ENCODE measurements at regions not wholly inside any gene's neighbourhood (a gene's known extent, or its start where the extent isn't known, plus 50 kb on each side); places are given as distances from the start of the nearest gene placed in this dataset.
"Not testable (repeated sequence)": the region's sequence is repeated elsewhere in the genome, so short reads cannot be mapped to it uniquely, and the experiment has no call there.

GRCh38 chr13:68645814-68646213 lies 1415.7 kb upstream of the PCDH9 start:
- no peak for DNase-seq (ENCODE audit: low spot score)

- no peak for DNase-seq (ENCODE audit: low spot score)
These were observed 1414.5 kb upstream of the PCDH9 start for GRCh38 chr13:68644611-68645010.

GRCh38 chr13:68636784-68637183 lies 1406.6 kb upstream of the PCDH9 start:
- DNase-seq (ENCODE audit: low spot score), result no peak

DNA sequence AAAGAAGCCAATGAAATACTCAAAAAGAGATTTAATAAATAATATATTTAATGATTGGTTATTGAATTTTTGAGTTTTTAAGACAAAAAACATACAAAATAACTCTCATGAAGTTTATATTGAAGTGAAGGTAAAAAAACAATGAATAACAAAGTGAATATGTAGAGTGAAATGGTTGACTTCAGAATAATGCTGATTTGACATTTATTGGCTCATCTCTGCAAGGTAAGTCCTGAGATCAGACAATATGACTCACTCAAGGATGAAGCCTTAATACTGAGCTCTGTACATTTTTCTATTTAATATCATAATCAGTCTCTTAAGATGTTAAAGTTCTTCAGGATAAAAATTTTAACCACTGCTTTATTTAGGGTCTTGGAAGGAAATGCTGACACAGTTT lies 1398.9 kb upstream of the PCDH9 start:
- no peak for DNase-seq (ENCODE audit: low spot score)

DNA sequence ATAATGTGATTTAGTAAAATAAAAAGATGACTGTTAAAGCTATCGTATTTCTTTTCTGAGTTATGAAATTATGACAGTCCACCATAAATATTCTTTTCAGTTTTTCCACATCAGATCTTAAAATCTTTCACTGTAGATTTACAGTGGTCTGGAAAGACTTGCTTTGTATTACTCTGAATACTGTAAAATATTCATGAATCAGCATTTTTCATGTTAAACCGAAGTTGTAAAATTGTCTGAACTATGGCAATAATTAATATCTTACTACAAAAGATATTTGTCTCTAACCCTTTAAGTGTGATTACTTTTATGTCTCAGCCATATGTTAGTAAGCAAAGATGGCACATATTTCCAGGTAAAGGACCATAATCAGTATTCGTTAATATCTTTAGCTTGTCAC lies 1397.2 kb upstream of the PCDH9 start:
- DNase-seq (ENCODE audit: low spot score), result no peak

- DNase-seq (ENCODE audit: low spot score), result no peak
These were observed 1386.6 kb upstream of the PCDH9 start for GRCh38 chr13:68616600-68617222.

DNA sequence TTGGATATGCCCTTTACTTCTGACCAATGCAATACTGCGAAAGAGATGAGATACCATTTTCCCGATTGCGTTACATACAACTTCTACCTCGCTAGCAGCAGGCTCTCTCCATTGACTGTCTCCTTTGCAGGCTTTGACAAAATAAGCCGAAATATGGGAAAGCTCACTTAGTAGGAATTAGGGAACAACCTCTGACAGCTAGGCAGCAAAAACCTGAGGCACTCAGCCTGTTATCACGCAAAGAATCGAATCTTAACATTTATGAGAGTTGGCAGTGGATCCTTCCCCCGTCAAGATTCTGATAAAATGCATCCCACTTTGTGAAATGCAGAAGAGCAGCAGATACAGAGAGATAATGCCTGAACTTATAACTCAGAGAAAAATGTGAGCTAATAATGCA lies 1379.5 kb upstream of the PCDH9 start:
- DNase-seq (ENCODE audit: low spot score), result no peak

DNA sequence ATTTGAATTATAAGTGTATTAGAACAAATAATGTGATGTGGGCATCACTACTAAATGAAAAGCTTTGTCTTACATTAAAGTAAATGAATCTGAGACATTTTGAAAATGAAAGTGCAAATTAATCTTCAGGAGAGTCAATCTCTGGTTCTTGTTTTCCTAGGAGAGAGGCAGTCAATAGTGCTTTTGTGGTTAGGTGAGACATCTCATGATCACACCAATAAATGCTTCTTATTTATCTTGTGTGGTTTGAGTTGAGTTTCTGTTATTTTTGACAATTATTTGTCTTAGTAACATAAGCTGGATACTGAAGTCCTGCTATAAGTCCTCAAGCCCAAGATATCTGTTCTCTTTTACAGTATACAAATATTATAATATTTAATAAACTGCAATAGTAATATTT lies 1378.0 kb upstream of the PCDH9 start:
- DNase-seq (ENCODE audit: low spot score), result no peak

DNA sequence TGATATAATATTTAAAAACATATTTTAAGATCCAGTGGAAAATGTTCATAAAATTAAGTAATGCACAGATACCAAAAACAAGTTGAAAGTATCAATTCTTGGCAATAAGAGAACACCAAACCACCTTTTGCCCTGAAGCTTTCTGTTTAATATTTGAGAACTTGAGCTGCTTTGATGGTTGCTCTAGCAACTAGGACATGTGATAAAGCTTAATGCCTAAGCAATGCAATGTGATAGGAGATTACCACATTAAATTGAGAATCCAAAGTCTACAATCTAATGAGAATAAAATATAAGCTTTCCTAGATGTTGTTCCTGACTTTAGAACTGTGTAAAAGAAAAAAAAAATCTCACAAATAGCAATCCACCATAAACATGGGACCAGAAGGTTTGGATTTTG lies 1367.5 kb upstream of the PCDH9 start:
- DNase-seq (ENCODE audit: low spot score), result no peak

- no peak for DNase-seq (ENCODE audit: low spot score)
These were observed 1358.5 kb upstream of the PCDH9 start for GRCh38 chr13:68588623-68589022.

DNA sequence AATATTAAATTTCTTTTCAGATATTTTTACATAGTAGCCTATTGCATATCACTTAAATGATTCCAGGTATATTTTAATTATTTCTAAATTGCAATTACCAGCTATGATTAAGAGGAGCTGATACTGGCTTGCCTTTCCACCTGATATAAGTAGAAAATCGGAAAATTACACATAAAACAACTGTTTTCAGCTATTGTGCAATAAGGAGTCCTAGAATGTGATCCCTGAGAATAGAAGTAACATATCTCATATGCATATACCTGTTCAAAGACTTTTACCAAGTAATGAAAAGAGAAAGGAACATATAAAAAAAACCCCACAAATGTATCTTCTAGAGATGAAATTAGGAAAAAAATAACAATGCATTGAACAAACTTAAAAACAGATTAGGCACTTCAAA lies 1354.6 kb upstream of the PCDH9 start:
- no peak for DNase-seq (ENCODE audit: low spot score)

- DNase-seq (ENCODE audit: low spot score), result no peak
These were observed 1343.9 kb upstream of the PCDH9 start for GRCh38 chr13:68574053-68574452.

DNA sequence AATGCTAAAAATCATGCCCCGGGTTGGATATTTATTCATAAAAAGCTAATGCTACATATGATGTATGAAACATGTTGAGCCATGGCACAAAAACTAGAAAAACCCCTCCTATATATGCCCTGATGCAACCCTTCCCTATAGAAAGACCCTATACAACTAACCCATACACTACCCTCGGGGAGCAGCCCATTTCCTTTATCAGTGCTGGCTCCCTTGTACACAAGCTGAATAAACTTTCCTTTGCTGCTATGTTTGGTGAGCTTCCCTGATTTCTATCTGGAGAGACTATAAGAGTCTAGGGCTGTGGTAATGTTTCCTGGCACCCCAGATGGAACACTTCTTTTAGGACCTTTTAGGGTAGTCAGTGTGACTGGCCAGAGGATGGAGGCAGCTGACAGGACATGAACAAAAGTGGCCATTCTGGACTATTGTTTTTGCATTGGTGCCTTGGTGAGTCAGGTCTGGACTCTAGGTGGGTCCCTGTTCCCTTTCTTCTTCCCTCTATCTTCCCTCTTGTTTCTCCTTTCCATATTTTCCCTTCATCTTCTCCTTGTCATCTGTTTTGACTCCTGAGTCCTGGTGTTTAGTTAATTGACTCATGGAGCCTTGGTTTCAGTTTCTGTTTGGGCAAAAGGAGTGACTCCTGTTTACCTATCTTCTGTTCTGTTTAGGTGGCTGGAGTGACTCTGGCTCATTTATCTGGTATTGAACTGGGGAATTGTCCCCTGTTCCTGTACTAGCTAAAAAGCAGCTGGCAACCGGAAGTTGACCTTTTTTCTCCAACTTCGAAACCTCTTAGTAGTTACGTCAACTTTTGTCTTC lies 1321.8 kb upstream of the PCDH9 start:
- DNase-seq (ENCODE audit: low spot score), result peak; percentile 15

- no peak for DNase-seq (ENCODE audit: low spot score)
These were observed 1320.2 kb upstream of the PCDH9 start for GRCh38 chr13:68550330-68550729.

DNA sequence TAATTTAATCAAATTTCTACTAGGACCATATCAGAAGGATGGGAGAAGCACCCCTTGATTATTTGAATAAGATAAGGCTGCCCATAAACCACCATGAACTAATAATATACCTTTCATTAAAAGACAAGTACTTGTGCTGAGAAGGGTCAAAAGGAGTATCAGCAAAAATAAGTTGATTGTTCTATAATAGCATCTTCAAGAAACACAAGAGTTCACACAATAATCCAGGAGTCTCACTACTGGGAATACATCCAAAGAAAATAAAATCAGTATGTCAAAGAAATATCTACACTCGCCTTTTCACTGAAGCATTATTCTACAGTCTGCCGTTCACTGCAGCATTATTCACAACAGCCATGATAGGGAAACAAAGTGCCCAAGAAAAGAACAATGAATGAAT lies 1310.1 kb upstream of the PCDH9 start:
- DNase-seq (ENCODE audit: low spot score), result no peak

- DNase-seq (ENCODE audit: low spot score), result no peak
These were observed 1305.2 kb upstream of the PCDH9 start for GRCh38 chr13:68535329-68535728.

DNA sequence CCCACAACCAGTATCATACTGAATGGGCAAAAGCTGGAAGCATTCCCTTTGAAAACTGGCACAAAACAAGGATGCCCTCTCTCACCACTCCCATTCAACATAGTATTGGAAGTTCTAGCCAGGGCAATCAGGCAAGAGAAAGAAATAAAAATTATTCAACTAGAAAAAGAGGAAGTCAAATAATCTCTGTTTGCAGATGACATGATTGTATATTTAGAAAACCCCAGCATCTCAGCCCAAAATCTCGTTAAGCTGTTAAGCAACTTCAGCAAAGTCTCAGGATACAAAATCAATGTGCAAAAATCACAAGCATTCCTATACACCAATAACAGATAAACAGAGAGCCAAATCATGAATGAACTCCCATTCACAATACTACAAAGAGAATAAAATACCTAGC lies 1297.0 kb upstream of the PCDH9 start:
- not testable (repeated sequence) for DNase-seq (ENCODE audit: low spot score)

DNA sequence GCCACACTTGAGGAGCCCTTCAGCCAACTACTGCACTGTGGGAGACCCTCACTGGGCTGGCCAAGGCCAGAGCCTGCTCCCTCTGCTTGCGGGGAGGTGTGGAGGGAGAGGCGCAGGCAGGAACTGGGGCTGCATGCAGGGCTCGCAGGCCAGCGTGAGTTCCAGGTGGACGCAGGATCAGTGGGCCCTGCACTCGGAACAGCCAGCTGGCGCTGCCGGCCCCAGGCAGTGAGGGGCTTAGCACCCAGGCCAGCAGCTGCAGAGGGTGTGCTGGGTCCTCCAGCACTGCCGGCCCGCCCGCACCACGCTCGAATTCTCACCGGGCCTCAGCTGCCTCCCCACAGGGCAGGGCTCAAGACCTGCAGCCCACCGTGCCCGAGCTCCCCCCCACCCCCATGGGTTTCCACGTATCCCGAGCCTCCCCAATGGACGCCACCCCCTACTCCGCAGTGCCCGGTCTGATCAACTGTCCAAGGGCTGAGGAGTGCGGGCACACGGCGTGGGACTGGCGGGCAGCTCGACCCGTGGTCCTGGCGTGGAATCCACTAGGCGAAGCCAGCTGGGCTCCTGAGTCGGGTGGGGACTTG lies 1293.8 kb upstream of the PCDH9 start:
- DNase-seq (ENCODE audit: low spot score), result no peak

- DNase-seq (ENCODE audit: low spot score), result no peak
These were observed 1292.0 kb upstream of the PCDH9 start for GRCh38 chr13:68522184-68522583.

DNA sequence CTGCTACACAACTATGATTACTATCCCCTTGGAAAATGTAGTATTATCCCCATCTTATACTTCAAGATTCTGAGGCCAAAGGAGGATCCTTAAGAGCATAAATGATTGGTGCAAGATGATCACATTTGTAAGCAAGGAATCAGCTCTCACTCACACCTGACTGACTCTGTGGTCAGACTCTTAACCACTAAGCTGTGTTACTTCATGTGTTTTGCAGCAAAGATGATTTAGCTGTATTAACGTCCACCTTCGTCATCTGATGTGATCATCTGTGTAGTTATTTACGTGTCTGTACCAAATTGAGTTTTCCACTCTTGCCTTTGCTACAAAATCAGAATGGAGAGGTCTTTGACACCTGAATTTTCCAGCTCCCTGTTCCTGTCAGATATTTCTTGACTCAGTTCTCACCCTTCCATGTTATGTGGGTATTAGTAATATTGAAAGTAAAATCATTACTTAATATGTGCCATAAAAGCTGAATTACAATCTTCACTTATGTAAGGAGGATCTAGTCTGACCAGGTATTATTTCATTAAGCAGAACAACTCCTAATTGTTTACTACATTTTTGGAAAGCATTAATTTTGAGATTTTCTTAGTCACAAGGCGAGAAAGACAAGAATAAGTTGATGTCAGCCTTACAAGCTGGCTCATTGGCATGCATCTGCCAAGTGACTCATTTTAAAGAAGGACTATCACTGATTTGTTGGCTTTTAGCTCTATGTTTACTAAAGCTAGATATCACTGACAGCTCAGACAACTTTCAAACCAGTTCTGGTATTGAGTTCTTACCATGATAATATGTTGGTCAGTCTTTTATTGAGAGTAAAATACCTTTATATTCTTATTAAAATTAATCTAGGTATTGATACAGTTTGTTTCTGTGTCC lies 1279.8 kb upstream of the PCDH9 start:
- DNase-seq (ENCODE audit: low spot score), result no peak

DNA sequence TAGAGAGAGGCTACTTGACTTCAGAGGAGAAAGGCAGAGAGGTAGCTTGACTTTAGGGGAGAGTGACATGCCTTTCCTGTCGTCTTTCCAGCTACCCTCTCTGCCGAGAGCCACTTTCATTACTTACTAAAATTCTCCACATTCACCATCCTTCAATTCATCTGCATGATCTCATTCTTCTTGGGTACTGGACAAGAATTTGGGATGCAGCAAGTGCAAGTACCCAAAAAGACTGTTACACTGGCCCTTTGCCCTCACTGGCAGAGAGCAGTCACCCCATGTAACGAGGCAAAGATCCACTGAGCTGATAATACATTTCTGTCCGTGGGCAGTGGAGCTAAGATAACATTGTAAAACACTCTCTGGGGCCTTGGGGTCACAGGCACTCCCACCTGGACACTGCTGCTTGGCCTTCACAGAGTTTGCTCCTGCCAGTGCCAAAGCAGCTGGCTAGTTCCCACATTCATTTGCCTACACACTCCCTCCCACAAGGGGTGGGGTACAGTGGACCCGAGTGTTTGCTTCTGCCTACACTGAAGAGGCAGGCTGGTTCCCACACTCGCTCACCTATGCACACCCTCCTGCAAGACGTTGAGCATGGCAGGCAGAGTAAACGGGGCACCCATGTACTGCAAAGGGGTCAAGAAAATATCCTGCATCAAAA lies 1276.9 kb upstream of the PCDH9 start:
- no peak for DNase-seq (ENCODE audit: low spot score)

DNA sequence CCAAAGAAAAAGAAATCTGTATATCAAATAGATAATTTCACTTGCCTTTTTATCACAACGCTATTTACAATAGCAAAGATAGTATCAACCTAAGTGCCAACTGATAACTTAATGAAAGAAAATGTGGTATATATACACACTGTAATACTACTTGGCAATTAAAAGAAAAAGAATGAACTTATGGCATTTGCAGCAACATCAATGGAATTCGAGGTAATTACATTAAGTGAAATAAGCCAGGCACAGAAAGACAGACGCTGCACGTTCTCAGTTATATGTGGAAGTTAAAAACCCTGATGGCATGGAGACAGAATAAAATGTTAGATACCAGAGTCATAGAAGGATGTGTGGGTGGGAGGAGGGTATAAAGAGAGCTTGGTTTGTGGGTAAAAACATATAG lies 1260.5 kb upstream of the PCDH9 start:
- no peak for DNase-seq (ENCODE audit: low spot score)
